ENCODE measurements at regions not wholly inside any gene's neighbourhood (a gene's known extent, or its start where the extent isn't known, plus 50 kb on each side); places are given as distances from the start of the nearest gene placed in this dataset.
"Not testable (repeated sequence)": the region's sequence is repeated elsewhere in the genome, so short reads cannot be mapped to it uniquely, and the experiment has no call there.

DNA sequence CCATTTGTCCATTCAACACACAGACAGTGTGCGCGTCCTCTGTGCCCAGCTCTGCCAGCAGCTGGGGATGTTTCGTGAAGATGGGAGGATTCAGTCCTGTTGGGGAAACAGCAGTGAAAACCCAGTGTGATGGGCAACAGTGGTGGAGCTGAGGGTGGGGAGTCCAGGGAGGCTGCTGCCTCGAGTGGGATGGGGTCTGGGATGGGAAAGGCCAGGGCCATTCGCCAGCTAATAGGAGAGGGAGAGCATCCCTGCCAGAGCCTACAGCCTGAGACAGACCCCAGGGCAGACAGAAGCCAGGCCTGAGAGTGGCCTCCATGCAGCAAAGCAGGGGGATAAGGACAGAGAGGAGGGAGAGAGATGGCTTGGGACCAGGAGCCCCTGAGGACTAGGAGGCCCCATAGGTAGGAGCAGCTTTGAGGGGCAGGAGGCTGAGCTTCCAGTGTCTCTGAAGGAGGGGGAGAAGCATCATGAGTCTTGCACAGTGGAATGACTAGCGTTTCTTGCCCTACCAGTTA lies 252.6 kb downstream of the NPHP4 start:
- H3K4me3 Mint-ChIP-seq, result no peak overlapping the region
- no peak for ATAC-seq
- no peaks in the 10 kb centered on the region for H3K36me3 Mint-ChIP-seq (ENCODE audit: insufficient read depth)
- peaks cover 8% of the 10 kb centered on the region for H3K4me1 Mint-ChIP-seq (ENCODE audit: low read depth)
- H3K9me3 Mint-ChIP-seq, result no peaks in the 10 kb centered on the region
- H3K27me3 Mint-ChIP-seq (ENCODE audit: low read depth), result peaks cover 17% of the 10 kb centered on the region
- no peak for DNase-seq

DNA sequence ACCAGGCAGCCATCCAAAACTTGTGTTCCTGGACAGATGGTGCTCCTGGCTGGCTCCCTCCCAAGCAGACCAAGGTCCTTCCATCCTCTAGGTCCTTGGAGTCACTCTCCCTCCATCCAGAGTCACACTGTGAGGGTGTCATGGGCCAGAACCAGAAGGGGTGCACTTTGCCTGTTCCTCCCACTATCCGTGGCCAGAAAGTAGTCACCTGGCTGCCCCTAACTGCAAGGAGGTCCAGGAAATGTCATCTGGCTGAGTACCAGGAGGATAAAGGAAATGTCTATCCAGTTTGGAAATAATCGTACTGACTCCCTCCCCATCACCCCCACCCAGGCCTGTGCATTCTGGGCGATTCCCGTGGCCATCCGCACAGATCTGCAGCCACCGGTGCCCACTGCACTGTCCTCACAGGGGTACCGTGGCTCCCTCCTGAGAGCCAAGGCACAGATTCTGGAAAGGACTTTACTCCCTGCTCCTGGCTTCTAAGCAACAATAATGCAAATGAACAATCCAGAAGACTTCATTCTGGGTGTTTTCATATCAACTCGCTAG lies 253.2 kb downstream of the NPHP4 start:
- H3K4me3 Mint-ChIP-seq, result no peak overlapping the region

DNA sequence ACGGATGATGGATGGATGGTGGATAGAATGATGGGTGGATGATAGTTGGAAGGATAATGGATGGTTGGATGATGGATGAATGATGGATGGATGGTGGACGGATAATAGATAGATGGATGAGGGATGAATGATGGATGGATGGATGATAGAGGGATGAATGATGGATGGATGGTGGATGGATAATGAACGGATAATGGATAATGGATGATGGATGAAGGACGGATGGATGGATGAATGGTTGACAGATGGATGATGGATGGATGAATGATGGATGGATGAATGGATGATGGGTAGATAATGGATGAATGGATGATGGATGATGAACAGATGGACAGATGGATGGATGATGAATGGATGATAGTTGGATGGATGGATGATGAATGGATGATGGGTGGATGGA lies 255.1 kb downstream of the NPHP4 start:
- Mint-ChIP-seq H3K27me3 (ENCODE audit: low read depth) (peaks cover 9% of the 10 kb centered on the region), H3K4me3 (no peak overlapping the region), H3K9me3 (no peaks in the 10 kb centered on the region)

More for the DNA sequence above, 253.2 kb downstream of the NPHP4 start:
- ATAC-seq, result no peak
- Mint-ChIP-seq H3K4me1 (ENCODE audit: low read depth) (peaks cover 8% of the 10 kb centered on the region), H3K36me3 (ENCODE audit: insufficient read depth) (no peaks in the 10 kb centered on the region), H3K27me3 (ENCODE audit: low read depth) (peaks cover 15% of the 10 kb centered on the region), H3K9me3 (no peaks in the 10 kb centered on the region)
- DNase-seq, result no peak

DNA sequence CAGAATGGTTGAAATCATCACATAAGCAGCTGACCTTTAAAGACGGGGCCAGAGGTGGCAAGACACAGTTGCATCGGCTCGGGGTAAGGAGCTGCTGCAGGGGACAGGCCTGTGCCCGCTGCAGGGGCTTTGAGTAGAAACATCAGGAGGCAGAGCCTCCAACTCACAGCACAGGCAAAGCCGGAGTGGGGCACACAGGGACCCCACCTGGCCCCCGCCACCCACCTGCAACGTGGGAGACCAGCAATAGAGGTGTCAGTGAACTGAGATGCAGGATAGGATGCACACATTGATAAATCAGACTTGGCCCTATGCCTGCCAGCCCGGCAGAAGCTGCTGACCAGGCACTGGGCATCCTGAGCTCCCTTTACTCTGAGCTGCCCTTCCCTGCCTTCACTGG lies 257.2 kb downstream of the NPHP4 start:
- no peak overlapping the region for H3K4me3 Mint-ChIP-seq
- peaks cover 9% of the 10 kb centered on the region for H3K27me3 Mint-ChIP-seq (ENCODE audit: low read depth)
- ATAC-seq (no peak), DNase-seq (no peak)
- peaks cover 7% of the 10 kb centered on the region for H3K4me1 Mint-ChIP-seq (ENCODE audit: low read depth)
- no peaks in the 10 kb centered on the region for H3K36me3 Mint-ChIP-seq (ENCODE audit: insufficient read depth)
- no peaks in the 10 kb centered on the region for H3K9me3 Mint-ChIP-seq

More for the DNA sequence above, 255.1 kb downstream of the NPHP4 start:
- Mint-ChIP-seq H3K36me3 (ENCODE audit: insufficient read depth) (no peaks in the 10 kb centered on the region), H3K4me1 (ENCODE audit: low read depth) (peaks cover 8% of the 10 kb centered on the region)
- no peak for ATAC-seq
- DNase-seq, result no peak

DNA sequence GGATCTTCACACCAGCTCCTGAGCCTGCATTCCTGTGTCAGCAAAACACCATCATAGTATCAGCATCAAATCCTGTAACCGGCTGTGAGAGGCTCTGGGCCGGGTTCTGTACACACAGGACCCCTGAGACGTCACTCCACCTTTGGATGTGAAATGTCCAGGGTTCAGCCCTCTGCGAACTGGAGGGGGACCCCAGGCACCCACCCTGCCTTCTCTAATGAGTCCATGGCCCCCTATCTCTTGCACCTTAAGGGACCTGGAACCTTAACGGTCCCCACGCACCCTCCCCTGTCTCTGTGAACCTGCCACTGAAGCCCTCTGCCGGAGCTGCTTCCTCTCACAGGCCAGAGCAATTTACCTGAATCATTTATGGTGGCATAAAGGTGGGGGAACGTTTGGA lies 257.8 kb downstream of the NPHP4 start:
- H3K9me3 Mint-ChIP-seq, result no peaks in the 10 kb centered on the region
- ATAC-seq (no peak), DNase-seq (no peak)
- no peak overlapping the region for H3K4me3 Mint-ChIP-seq
- no peaks in the 10 kb centered on the region for H3K36me3 Mint-ChIP-seq (ENCODE audit: insufficient read depth)
- H3K4me1 Mint-ChIP-seq (ENCODE audit: low read depth), result peaks cover 1% of the 10 kb centered on the region
- H3K27me3 Mint-ChIP-seq (ENCODE audit: low read depth), result peaks cover 7% of the 10 kb centered on the region

DNA sequence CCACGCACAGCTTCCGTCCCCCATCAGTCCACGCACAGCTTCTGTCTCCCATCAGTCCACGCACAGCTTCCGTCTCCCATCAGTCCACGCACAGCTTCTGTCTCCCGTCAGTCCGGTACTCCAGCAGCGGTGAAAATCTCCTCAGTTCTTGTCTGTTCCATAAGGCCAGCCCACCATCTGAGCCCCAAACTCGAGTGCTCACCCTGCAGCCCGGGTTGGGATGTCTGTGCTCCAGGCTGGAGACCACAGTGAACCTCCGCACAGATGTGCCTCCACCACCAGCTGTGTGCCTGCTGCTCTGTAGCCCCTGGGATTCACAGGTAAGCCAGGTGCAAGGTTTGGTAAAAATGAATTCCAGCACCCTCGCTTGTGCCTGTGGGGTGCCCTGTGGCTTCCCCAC lies 258.6 kb downstream of the NPHP4 start:
- no peak for DNase-seq
- no peaks in the 10 kb centered on the region for H3K9me3 Mint-ChIP-seq
- no peaks in the 10 kb centered on the region for H3K36me3 Mint-ChIP-seq (ENCODE audit: insufficient read depth)
- ATAC-seq, result no peak
- peaks cover 10% of the 10 kb centered on the region for H3K27me3 Mint-ChIP-seq (ENCODE audit: low read depth)
- no peak overlapping the region for H3K4me3 Mint-ChIP-seq
- no peaks in the 10 kb centered on the region for H3K4me1 Mint-ChIP-seq (ENCODE audit: low read depth)

DNA sequence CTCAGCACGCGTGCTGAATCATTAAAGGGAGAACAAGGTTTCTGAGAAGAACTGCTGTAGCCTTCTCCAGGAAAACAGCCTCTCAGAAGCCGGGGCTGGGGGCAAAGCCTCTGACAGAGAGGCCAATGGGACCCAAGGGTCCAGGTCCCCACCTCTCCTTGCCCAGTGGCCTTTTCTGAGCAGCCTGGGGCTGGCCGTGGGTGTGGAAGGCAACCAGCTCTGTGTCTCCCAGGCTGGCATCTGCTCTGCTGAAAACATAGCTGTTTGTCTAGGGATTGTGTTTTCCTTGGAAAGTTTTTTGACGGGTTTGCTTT lies 261.2 kb downstream of the NPHP4 start:
- DNase-seq (no peak), ATAC-seq (no peak)
- Mint-ChIP-seq H3K36me3 (ENCODE audit: insufficient read depth) (no peaks in the 10 kb centered on the region), H3K9me3 (no peaks in the 10 kb centered on the region), H3K4me1 (ENCODE audit: low read depth) (no peaks in the 10 kb centered on the region), H3K4me3 (no peak overlapping the region), H3K27me3 (ENCODE audit: low read depth) (peaks cover 8% of the 10 kb centered on the region)

DNA sequence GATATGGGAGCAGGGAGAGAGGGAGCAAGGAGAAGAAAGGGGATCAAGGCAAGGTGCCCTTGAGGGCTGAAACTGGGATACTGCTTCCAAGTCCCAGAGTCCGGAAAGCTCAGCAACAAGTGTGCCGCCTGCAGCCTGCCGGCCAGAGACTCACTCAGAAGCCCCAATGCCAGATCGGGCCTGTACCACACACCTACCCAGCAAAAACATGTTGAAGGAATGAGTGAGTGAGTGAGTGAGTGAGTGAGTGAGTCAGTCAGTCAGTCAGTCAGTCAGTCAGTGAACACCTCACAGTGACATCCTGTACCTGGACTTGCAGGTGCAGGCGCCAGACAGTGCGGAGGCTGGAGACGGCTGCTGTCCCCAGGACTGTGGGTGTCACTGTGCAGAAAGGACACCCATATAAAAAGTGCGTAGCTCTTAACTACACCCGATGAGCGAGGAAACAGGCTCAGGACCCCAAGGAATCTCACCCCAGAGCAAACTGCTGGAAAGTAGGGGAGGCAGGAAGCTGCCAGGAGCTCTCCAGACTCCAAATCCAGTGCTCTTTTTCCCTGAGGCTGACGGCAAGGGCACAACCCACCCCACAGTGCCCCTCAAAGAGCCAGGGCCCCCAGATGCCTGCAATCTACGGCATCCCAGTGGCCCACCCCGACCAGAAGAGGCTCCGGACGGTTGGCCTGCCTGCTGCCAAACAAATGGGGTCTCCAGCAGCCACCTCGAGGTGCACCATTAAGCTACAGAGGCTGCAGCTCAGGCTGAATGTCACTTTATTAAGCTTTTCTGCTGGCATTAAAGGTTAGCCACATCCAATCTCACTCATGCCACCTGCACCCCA lies 261.7 kb downstream of the NPHP4 start:
- no peak overlapping the region for H3K4me3 Mint-ChIP-seq
- no peaks in the 10 kb centered on the region for H3K36me3 Mint-ChIP-seq (ENCODE audit: insufficient read depth)
- peaks cover 8% of the 10 kb centered on the region for H3K27me3 Mint-ChIP-seq (ENCODE audit: low read depth)
- DNase-seq (no peak), ATAC-seq (no peak)
- H3K4me1 Mint-ChIP-seq (ENCODE audit: low read depth), result no peaks in the 10 kb centered on the region
- H3K9me3 Mint-ChIP-seq, result no peaks in the 10 kb centered on the region

DNA sequence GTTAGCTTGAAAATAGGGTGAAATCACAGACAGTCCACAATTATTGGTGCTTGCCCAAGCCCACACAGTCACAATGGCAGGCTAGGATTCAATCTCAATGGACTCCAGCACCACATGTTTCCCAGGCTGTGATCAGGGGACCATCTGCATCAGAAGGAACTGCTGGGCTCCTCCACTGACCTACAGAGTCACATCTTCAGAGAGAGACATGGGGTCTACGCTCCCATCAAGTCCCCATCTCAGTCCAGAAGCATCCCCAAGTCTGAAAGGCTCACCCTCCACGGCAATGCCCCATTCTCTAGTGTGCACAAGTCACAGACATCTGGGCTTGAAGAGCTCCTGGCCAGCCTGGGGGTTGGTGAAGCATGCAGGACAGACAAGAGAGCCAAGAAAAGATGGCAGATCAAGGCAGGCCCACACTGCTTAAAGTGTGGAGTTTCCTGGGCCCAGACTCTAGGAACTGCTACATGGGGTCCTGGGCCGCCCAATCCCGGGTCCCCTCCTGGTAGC lies 262.5 kb downstream of the NPHP4 start:
- no peaks in the 10 kb centered on the region for H3K36me3 Mint-ChIP-seq (ENCODE audit: insufficient read depth)
- H3K4me1 Mint-ChIP-seq (ENCODE audit: low read depth), result no peaks in the 10 kb centered on the region
- H3K9me3 Mint-ChIP-seq, result no peaks in the 10 kb centered on the region
- H3K27me3 Mint-ChIP-seq (ENCODE audit: low read depth), result peaks cover 5% of the 10 kb centered on the region
- DNase-seq (no peak), ATAC-seq (no peak)
- H3K4me3 Mint-ChIP-seq, result no peak overlapping the region

DNA sequence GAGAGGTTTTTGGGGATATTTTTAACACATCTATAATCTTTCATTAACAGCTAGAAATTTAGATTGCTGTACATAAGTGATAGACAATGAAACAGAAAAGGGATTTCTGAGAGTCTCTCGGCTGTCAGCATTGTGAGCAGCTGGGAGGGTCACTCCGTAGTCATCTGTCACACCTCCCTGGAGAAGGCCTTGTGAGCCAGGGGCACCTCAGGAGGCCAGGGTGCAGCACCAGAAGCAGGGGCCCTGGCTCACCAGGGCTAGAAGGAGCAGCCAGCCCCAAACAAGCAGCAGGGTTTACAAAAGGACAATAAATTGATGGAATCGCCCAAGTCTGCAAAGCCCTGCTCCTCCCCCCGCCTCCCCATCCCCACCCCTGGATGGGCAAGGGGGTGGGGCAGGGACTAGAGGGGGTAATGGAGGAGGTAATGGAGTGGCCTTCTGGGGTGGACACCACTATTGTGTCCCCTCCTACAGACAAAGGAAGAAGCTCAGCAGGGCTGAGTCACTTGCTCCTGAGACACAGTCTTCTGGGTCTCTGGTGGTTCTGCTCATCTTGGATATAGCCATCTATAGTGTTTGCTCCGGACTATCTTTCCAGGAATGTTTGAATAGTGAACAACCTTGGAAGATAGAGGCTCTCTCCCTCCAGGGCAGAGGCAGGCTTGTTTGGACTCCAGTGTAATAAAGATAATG lies 263.4 kb downstream of the NPHP4 start:
- Mint-ChIP-seq H3K36me3 (ENCODE audit: insufficient read depth) (no peaks in the 10 kb centered on the region), H3K4me1 (ENCODE audit: low read depth) (no peaks in the 10 kb centered on the region), H3K9me3 (no peaks in the 10 kb centered on the region), H3K27me3 (ENCODE audit: low read depth) (peaks cover 5% of the 10 kb centered on the region), H3K4me3 (no peak overlapping the region)
- ATAC-seq, result no peak
- DNase-seq, result no peak

DNA sequence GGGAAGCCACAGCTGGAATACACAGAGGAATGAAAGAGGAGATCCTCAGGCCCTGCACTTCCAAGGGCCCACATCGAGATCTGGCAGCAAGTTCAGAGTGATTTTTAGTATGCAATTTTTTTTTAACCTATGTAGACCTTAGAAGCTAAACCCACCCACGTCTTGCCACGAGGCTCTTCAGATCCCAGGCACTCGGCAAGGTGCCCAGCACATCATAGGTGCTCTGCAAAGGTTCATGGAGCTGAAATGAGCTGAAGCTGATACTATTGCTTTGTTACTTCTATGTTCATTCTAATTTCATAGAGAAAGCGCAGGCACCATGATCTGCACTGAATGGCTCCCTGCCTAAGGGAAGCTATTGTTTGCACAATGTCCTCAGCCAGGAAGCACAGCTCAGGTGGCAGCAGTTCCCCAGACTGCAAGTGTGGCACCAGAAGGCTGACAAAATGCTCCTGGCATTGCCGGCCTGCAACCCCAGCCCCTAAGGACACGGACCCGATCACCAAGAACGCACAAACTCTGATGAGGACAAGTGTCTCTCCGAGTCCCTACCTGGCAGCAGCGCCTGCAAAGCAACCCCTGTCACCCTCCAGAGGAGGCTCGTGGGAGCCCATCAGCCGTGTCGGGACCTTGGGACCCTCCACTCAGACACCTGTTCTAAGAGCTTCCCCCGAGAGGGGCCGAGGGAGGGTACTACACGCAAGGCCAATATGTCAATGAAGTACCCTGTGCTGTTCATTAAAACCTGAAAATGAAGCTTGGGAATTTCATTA lies 264.2 kb downstream of the NPHP4 start:
- Mint-ChIP-seq H3K4me3 (no peak overlapping the region), H3K27me3 (ENCODE audit: low read depth) (peaks cover 5% of the 10 kb centered on the region), H3K4me1 (ENCODE audit: low read depth) (no peaks in the 10 kb centered on the region), H3K9me3 (no peaks in the 10 kb centered on the region), H3K36me3 (ENCODE audit: insufficient read depth) (no peaks in the 10 kb centered on the region)
- DNase-seq, result no peak
- ATAC-seq, result no peak

DNA sequence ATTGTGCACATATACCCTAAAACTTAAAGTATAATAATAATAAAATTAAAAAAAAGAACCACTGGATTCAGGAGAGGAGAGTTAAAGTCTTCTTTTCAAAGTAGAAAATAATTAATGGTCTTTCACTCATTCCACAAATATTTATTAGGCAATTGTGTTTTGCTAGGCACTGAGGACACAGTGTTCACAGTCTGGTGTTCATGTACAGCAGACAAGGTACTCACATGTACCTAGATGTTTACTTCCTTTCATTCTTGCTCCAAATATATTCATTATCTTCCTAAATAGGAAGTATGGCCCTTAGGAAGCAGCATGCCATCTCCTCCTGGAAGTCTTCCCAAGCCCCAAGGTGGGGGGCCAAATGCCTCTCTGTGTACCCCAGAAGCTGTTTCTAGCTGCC lies 265.0 kb downstream of the NPHP4 start:
- no peaks in the 10 kb centered on the region for H3K36me3 Mint-ChIP-seq (ENCODE audit: insufficient read depth)
- no peaks in the 10 kb centered on the region for H3K4me1 Mint-ChIP-seq (ENCODE audit: low read depth)
- ATAC-seq (no peak), DNase-seq (no peak)
- no peaks in the 10 kb centered on the region for H3K9me3 Mint-ChIP-seq
- no peak overlapping the region for H3K4me3 Mint-ChIP-seq
- H3K27me3 Mint-ChIP-seq (ENCODE audit: low read depth), result peaks cover 5% of the 10 kb centered on the region

DNA sequence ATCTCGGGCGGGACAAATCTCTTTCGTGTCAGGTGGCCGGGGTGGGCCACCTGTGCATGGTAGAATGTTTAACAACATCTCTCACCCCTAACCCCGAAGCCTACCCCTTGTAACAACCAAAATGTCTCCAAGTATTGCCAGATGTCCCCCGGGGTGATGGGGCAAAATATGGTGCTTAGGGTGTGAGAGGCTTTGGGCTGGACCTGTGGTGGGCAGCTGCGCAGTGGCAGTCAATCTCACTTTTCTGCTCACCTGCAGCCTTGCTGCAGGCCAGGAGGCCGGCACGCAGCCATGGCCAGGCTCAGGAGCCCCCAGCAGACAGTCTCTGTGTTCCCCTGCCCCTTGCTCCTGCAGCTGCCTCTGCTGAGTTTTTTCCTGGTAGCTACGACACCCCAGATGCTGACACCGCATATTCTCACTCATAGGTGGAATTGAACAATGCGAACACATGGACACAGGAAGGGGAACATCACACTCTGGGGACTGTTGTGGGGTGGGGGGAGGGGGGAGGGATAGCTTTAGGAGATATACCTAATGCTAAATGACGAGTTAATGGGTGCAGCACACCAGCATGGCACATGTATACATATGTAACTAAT lies 265.5 kb downstream of the NPHP4 start:
- not testable (repeated sequence) for H3K36me3 Mint-ChIP-seq (ENCODE audit: insufficient read depth); H3K27me3 Mint-ChIP-seq (ENCODE audit: low read depth); ATAC-seq; H3K4me3 Mint-ChIP-seq; H3K9me3 Mint-ChIP-seq; DNase-seq; H3K4me1 Mint-ChIP-seq (ENCODE audit: low read depth)

Measured in activated T-cell treated with anti-CD3 and anti-CD28 coated beads, Interleukin-2, amount 50 U/mL, for 4 hours (primary cell).